HepG2 (cell line): ENCODE measurements at regions not wholly inside any gene's neighbourhood (a gene's known extent, or its start where the extent isn't known, plus 50 kb on each side); places are given as distances from the start of the nearest gene placed in this dataset.

Source experiments
- ATRX ChIP-seq: sonication (generic); formaldehyde crosslinking; IDR thresholded peaks from 2 replicates; pipeline ENCODE4 v1.4.0; 2020; ENCODE audit warnings: missing genetic modification reagents, borderline replicate concordance
- MED8 ChIP-seq: sonication (generic); formaldehyde crosslinking; IDR thresholded peaks from 2 replicates; pipeline ENCODE4 v1.8.1; 2023; ENCODE audit warnings: mild to moderate bottlenecking, missing genetic modification reagents; ENCODE audit not compliant: insufficient replicate concordance
- ZMYM2 ChIP-seq: sonication (generic); formaldehyde crosslinking; IDR thresholded peaks from 2 replicates; pipeline ENCODE4 v1.8.0; 2022; ENCODE audit warnings: mild to moderate bottlenecking, missing genetic modification reagents
- ZNF251 ChIP-seq: sonication (generic); formaldehyde crosslinking; IDR thresholded peaks from 2 replicates; pipeline ENCODE4 v1.9.0; 2021; ENCODE audit warnings: mild to moderate bottlenecking, missing genetic modification reagents
- ZNF558 ChIP-seq: sonication (generic); formaldehyde crosslinking; IDR thresholded peaks from 2 replicates; pipeline ENCODE4 v1.9.0; 2022; ENCODE audit warnings: mild to moderate bottlenecking, missing genetic modification reagents, borderline replicate concordance
- ZSCAN25 ChIP-seq: sonication (generic); formaldehyde crosslinking; IDR thresholded peaks from 2 replicates; pipeline ENCODE4 v1.8.0; 2022; ENCODE audit warnings: mild to moderate bottlenecking, missing genetic modification reagents
- small RNA-seq, 3 experiments: library from RNA; depleted of rRNA; stranded (forward); fragments of <200 nt; gene quantifications; one replicate each; pipeline ENCODE3, GENCODE V24; 2012; ENCODE audit warnings: low read depth in 2 of 3, low replicate concordance in 1 of 3; ENCODE audit not compliant: insufficient read length in 3 of 3, insufficient read depth in 2 of 3

DNA sequence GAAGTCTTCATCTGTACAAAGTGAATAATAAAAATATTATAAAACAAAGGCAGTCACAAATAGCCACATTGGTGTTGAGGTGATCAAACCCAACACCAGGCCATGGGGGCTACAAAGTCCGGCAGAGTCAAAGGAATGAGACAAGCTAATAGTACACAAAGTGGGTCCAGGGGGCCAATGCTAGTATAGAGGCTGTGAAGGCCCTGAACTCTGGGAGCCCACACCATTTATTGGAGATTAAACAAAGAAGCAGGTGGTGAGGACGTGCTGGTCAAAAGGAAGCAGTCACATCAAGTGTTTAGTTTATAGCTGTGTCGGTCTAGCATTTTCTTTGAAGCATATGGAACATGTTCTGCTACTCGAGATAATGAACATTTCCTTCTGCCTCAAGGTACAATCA, 58.6 kb upstream of the CCT8L2 start (continued):
- TF ChIP-seq ZMYM2 (no peak), MED8 (CRISPR knock-in tag) (no peak), ZNF558 (no peak), ZSCAN25 (CRISPR knock-in tag) (no peak), ZNF251 (CRISPR knock-in tag) (no peak), ATRX (CRISPR knock-in tag) (no peak)

Small RNAs in the stretch of these regions (small RNA-seq; reads per million reads assigned to genes)
- gene PARP4P3 = 0 reads per million in 3 experiments
